HG02759 (cell line): ENCODE measurements at regions not wholly inside any gene's neighbourhood (a gene's known extent, or its start where the extent isn't known, plus 50 kb on each side); places are given as distances from the start of the nearest gene placed in this dataset.

Experiments used
- ATAC-seq: cut with Tn5 transposase; IDR thresholded peaks from one replicate; pipeline ENCODE4 v1.9.1; 2021; ENCODE audit warnings: mild to moderate bottlenecking, moderate library complexity; ENCODE audit not compliant: unreplicated experiment

- ATAC-seq = no peak
Measured at GRCh38 chr7:85733169-85733915, 546.5 kb upstream of the SEMA3D start.

- no peak for ATAC-seq
Measured at GRCh38 chr7:85730012-85730411, 543.2 kb upstream of the SEMA3D start.

- ATAC-seq = no peak
Measured at GRCh38 chr7:85725026-85725425, 538.2 kb upstream of the SEMA3D start.

GRCh38 chr7:85719981-85720953, 533.4 kb upstream of the SEMA3D start:
- no peak for ATAC-seq

GRCh38 chr7:85716353-85716752, 529.5 kb upstream of the SEMA3D start:
- no peak for ATAC-seq

GRCh38 chr7:85714951-85715350, 528.1 kb upstream of the SEMA3D start:
- no peak for ATAC-seq

GRCh38 chr7:85714043-85714578, 527.3 kb upstream of the SEMA3D start:
- ATAC-seq = no peak

- ATAC-seq = no peak
Measured at GRCh38 chr7:85713171-85713570, 526.3 kb upstream of the SEMA3D start.

GRCh38 chr7:85711894-85712293, 525.0 kb upstream of the SEMA3D start:
- no peak for ATAC-seq

GRCh38 chr7:85710960-85711359, 524.1 kb upstream of the SEMA3D start:
- ATAC-seq = no peak

GRCh38 chr7:85708221-85708620, 521.4 kb upstream of the SEMA3D start:
- ATAC-seq = no peak

GRCh38 chr7:85705076-85705475, 518.2 kb upstream of the SEMA3D start:
- no peak for ATAC-seq

GRCh38 chr7:85703251-85704010, 516.6 kb upstream of the SEMA3D start:
- no peak for ATAC-seq

GRCh38 chr7:85702348-85702747, 515.5 kb upstream of the SEMA3D start:
- ATAC-seq = no peak

GRCh38 chr7:85699482-85699881, 512.6 kb upstream of the SEMA3D start:
- ATAC-seq = no peak

- no peak for ATAC-seq
Measured at GRCh38 chr7:85695533-85695932, 508.7 kb upstream of the SEMA3D start.

GRCh38 chr7:85695041-85695440, 508.2 kb upstream of the SEMA3D start:
- no peak for ATAC-seq

GRCh38 chr7:85693326-85693725, 506.5 kb upstream of the SEMA3D start:
- no peak for ATAC-seq

- no peak for ATAC-seq
Measured at GRCh38 chr7:85688712-85689111, 501.9 kb upstream of the SEMA3D start.

- ATAC-seq = no peak
Measured at GRCh38 chr7:85686401-85687181, 499.7 kb upstream of the SEMA3D start.
